Panc1 (cell line): ENCODE measurements at regions not wholly inside any gene's neighbourhood (a gene's known extent, or its start where the extent isn't known, plus 50 kb on each side); places are given as distances from the start of the nearest gene placed in this dataset.

Experiments used
- ATAC-seq: fragments of 200-7000 bp; cut with Tn5 transposase; 2 replicates; pipeline ENCODE4 v1.9.1; 2020; ENCODE audit warnings: mild to moderate bottlenecking, moderate library complexity
- BruUV-seq: library from RNA; stranded (reverse); fragments of 400-500 nt; replicated peaks from 2 replicates; lab custom pipeline; 2021; lab: Mats Ljungman, UMichigan
- CTCF ChIA-PET: fragments of 300-600 bp; sonication (Branson Sonifier 250); formaldehyde crosslinking; loops from one replicate; lab custom pipeline; 2022; ENCODE audit warnings: antibody characterized with exemption; lab: Charles Lee
- POLR2A ChIA-PET: fragments of 300-600 bp; sonication (Branson Sonifier 250); formaldehyde crosslinking; loops from one replicate; lab custom pipeline; 2022; ENCODE audit warnings: antibody characterized with exemption; lab: Charles Lee
- DNase-seq: peaks from one replicate; pipeline ENCODE4 v3.0.0-alpha.2; 2010; ENCODE audit warnings: low read depth, low spot score
- H3K27ac ChIP-seq: 2 replicates; pipeline ENCODE4 v1.5.1; 2011; ENCODE audit warnings: mild to moderate bottlenecking, low read length, inconsistent platforms
- H3K27me3 ChIP-seq: fragments of 200-500 bp; sonication (Bioruptor generic); 2 replicates; pipeline ENCODE4 v1.6.0; 2014; ENCODE audit warnings: low read length, inconsistent platforms; ENCODE audit not compliant: control insufficient read depth, insufficient read depth
- H3K36me3 ChIP-seq: fragments of 200-500 bp; sonication (Bioruptor generic); 2 replicates; pipeline ENCODE4 v1.5.1; 2014; ENCODE audit warnings: inconsistent platforms, mild to moderate bottlenecking, low read length, moderate library complexity; ENCODE audit not compliant: control insufficient read depth, insufficient read depth
- H3K4me1 ChIP-seq: 2 replicates; pipeline ENCODE4 v1.5.1; 2011; ENCODE audit warnings: inconsistent platforms, mild to moderate bottlenecking, low read length, moderate library complexity; ENCODE audit not compliant: control insufficient read depth, insufficient read depth
- H3K4me3 ChIP-seq, 2 experiments: 2 replicates each; pipeline ENCODE4 v1.5.1; 2011 to 2012; ENCODE audit warnings: low read depth in 2 of 2, low read length in 2 of 2, mild to moderate bottlenecking in 2 of 2, inconsistent platforms in 1 of 2, moderate library complexity in 1 of 2
- H3K9me3 ChIP-seq: fragments of 200-500 bp; sonication (Bioruptor generic); 2 replicates; pipeline ENCODE4 v1.5.1; 2014; ENCODE audit warnings: low read depth, mild to moderate bottlenecking, inconsistent platforms, low read length, moderate library complexity; ENCODE audit not compliant: control insufficient read depth, insufficient read depth
- CTCF ChIP-seq: fragments of 450-650 bp; IDR thresholded peaks from 2 replicates; pipeline ENCODE4 v1.5.1; 2017; ENCODE audit warnings: mild to moderate bottlenecking
- POLR2AphosphoS5 ChIP-seq: IDR thresholded peaks from 2 replicates; pipeline ENCODE4 v1.6.1; 2012; ENCODE audit warnings: mild to moderate bottlenecking, low read depth, low read length, moderate library complexity
- REST ChIP-seq, 2 experiments: IDR thresholded peaks; 2 replicates each; pipeline ENCODE4 v1.6.1; 2011 to 2012; ENCODE audit warnings: low read depth in 2 of 2, control low read depth in 1 of 2, low read length in 1 of 2, mild to moderate bottlenecking in 1 of 2, moderate library complexity in 1 of 2; ENCODE audit not compliant: insufficient read depth in 1 of 2
- SIN3A ChIP-seq: IDR thresholded peaks from 2 replicates; pipeline ENCODE4 v1.6.1; 2012; ENCODE audit warnings: low read depth, mild to moderate bottlenecking, low read length, moderate library complexity, borderline replicate concordance; ENCODE audit not compliant: insufficient read depth
- TCF7L2 ChIP-seq: IDR thresholded peaks from 2 replicates; pipeline ENCODE4 v1.6.1; 2011; ENCODE audit warnings: mild to moderate bottlenecking, low read depth, low read length, inconsistent platforms
- in situ Hi-C: cut with HindIII; loops from 2 replicates; pipeline ENCODE4 v1.10.0; 2016; ENCODE audit warnings: low sequenced_read_pairs, low pct_unique_long_range_greater_than_20kb
- intact Hi-C: fragments of 100-400 bp; cut with micrococcal nuclease; formaldehyde crosslinking; loops from one replicate; pipeline ENCODE4 v1.10.0; 2022; ENCODE audit not compliant: unreplicated experiment

GRCh38 chr2:3131636-3132326 lies 245.8 kb downstream of the EIPR1 start:
- Histone ChIP-seq H3K36me3 (no peaks in the 10 kb centered on the region), H3K27me3 (no peaks in the 10 kb centered on the region), H3K27ac (no peak overlapping the region), H3K4me3 (no peak overlapping the region), H3K4me1 (no peaks in the 10 kb centered on the region; the same call in 1 of the 2 replicates), H3K9me3 (no peaks in the 10 kb centered on the region)
- ChIA-PET POLR2A (no interaction called here), CTCF (no interaction called here)
- TF ChIP-seq CTCF (no peak), SIN3A (no peak), TCF7L2 (no peak), POLR2AphosphoS5 (no peak), REST (IDR thresholded peaks at IDR 0.05; ENCODE audit: insufficient read depth in 1 of 2, low read depth in 2 of 2, low read length in 1 of 2) (no peak)
- no peak for ATAC-seq
- no TSS peak for BruUV-seq
- intact Hi-C loops: no loop called here
- no peak for DNase-seq
- in situ Hi-C loops: no loop called here

- in situ Hi-C loops: no loop called here
- BruUV-seq: no TSS peak
Measured at GRCh38 chr2:3130889-3131635, 246.6 kb downstream of the EIPR1 start.

More at GRCh38 chr2:3130889-3131635, 246.6 kb downstream of the EIPR1 start:
- H3K27me3 ChIP-seq: no peaks in the 10 kb centered on the region
- ATAC-seq (no peak), DNase-seq (no peak)
- no peaks in the 10 kb centered on the region; the same call in 1 of the 2 replicates for H3K4me1 ChIP-seq
- no peak for TF ChIP-seq TCF7L2
- H3K27ac ChIP-seq: no peak overlapping the region
- ChIA-PET POLR2A (interaction anchor here (0.6 kb wide), 1 partner anchor 32 kb away, joined by 7 read pairs; no protein-coding TSS in a partner anchor), CTCF (no interaction called here)
- H3K9me3 ChIP-seq: no peaks in the 10 kb centered on the region
- intact Hi-C loops: no loop called here
- no peak overlapping the region for H3K4me3 ChIP-seq
- no peaks in the 10 kb centered on the region for H3K36me3 ChIP-seq
